Esophagus muscularis mucosa (tissue), 4 donors: ENCODE measurements at regions not wholly inside any gene's neighbourhood (a gene's known extent, or its start where the extent isn't known, plus 50 kb on each side); places are given as distances from the start of the nearest gene placed in this dataset.

Experiments used
- DNase-seq: peaks from one replicate; pipeline ENCODE4 v3.0.0-alpha.2; 2017; ENCODE audit errors: extremely low spot score
- H3K27ac ChIP-seq, 4 donors: fragments of 200-600 bp; sonication (generic); replicated peaks in 1 of 4; 1 replicate in 3 of 4; 2 replicates in 1 of 4; pipeline ENCODE4 v1.5.1; 2016 to 2019; ENCODE audit warnings: mild to moderate bottlenecking in 1 of 4
- H3K27me3 ChIP-seq, 4 donors: fragments of 200-600 bp; sonication (generic); one replicate each; pipeline versions ENCODE4 v1.5.1 to v1.6.0; 2016 to 2019
- H3K36me3 ChIP-seq, 4 donors: fragments of 200-600 bp; sonication (generic); one replicate each; pipeline ENCODE4 v1.5.1; 2016 to 2019
- H3K4me1 ChIP-seq, 4 donors: fragments of 200-600 bp; sonication (generic); one replicate each; pipeline ENCODE4 v1.5.1; 2016 to 2019
- H3K4me3 ChIP-seq, 4 donors: fragments of 200-600 bp; sonication (generic); 1 replicate in 2 of 4; 2 replicates in 2 of 4; pipeline ENCODE4 v1.5.1; 2016 to 2019; ENCODE audit warnings: mild to moderate bottlenecking in 4 of 4, moderate library complexity in 1 of 4
- H3K9me3 ChIP-seq, 4 donors: fragments of 200-600 bp; sonication (generic); 1 replicate in 3 of 4; 2 replicates in 1 of 4; pipeline ENCODE4 v1.5.1; 2016 to 2019
- CTCF ChIP-seq, 3 experiments: fragments of 200-600 bp in 2 of 3; fragments of 450-650 bp in 1 of 3; sonication (generic) in 2 of 3; IDR thresholded peaks; one replicate each; pipeline ENCODE4 v1.5.1; 2017 to 2019; ENCODE audit warnings: antibody characterized with exemption in 3 of 3, mild to moderate bottlenecking in 2 of 3, moderate library complexity in 1 of 3
- EP300 ChIP-seq: sonication (generic); formaldehyde crosslinking; IDR thresholded peaks from one replicate; pipeline ENCODE4 v1.6.1; 2017; ENCODE audit warnings: antibody characterized with exemption
- POLR2A ChIP-seq: fragments of 450-650 bp; IDR thresholded peaks from one replicate; pipeline ENCODE4 v1.6.1; 2017; ENCODE audit warnings: antibody characterized with exemption, moderate library complexity, mild to moderate bottlenecking, low read depth
- POLR2AphosphoS5 ChIP-seq, 2 donors: sonication (generic); formaldehyde crosslinking; IDR thresholded peaks; one replicate each; pipeline ENCODE4 v1.6.1; 2017; ENCODE audit warnings: antibody characterized with exemption in 2 of 2
- WGBS: methylation state at CpG from one replicate; pipeline ENCODE4 v1.1.5; 2018; 5-methylcytosine and 5-hydroxymethylcytosine counted together
- intact Hi-C: fragments of 100-400 bp; cut with DNase I; formaldehyde crosslinking; loops from one replicate; pipeline ENCODE4 v1.15.1; 2023

GRCh38 chr20:40571639-40572038 is 117.4 kb downstream of the MAFB start:
- intact Hi-C loops, result no loop called here
- no peak overlapping the region for H3K4me3 ChIP-seq
- H3K4me1 ChIP-seq, result no peaks in the 10 kb centered on the region
- H3K9me3 ChIP-seq, result no peaks in the 10 kb centered on the region
- no peaks in the 10 kb centered on the region for H3K36me3 ChIP-seq
- no peak for TF ChIP-seq POLR2AphosphoS5 (IDR thresholded peaks at IDR 0.05)
- no peak for TF ChIP-seq POLR2A
- TF ChIP-seq CTCF (IDR thresholded peaks at IDR 0.05), result no peak
- 85% methylated on average over 1 of the region's 1 CpG for WGBS
- no peak for DNase-seq
- no peak overlapping the region for H3K27ac ChIP-seq
- no peaks in the 10 kb centered on the region for H3K27me3 ChIP-seq

GRCh38 chr20:40568200-40568599 is 120.8 kb downstream of the MAFB start:
- DNase-seq, result no peak
- Histone ChIP-seq H3K4me1 (peaks cover 0 to 17% (median 12%) of the 10 kb centered on the region in 4 donors), H3K36me3 (no peaks in the 10 kb centered on the region), H3K27me3 (no peaks in the 10 kb centered on the region), H3K9me3 (no peaks in the 10 kb centered on the region), H3K27ac (no peak overlapping the region), H3K4me3 (no peak overlapping the region)
- intact Hi-C loops, result no loop called here
- TF ChIP-seq EP300 (no peak), POLR2A (no peak), POLR2AphosphoS5 (IDR thresholded peaks at IDR 0.05) (no peak), CTCF (IDR thresholded peaks at IDR 0.05) (no peak)
- WGBS, result 80% methylated on average over 1 of the region's 3 CpGs

- H3K4me3 ChIP-seq, result no peak overlapping the region
- WGBS, result 57% methylated on average over 1 of the region's 1 CpG
- no peak for TF ChIP-seq POLR2AphosphoS5 (IDR thresholded peaks at IDR 0.05)
- no peak for TF ChIP-seq POLR2A
- no peak for TF ChIP-seq CTCF (IDR thresholded peaks at IDR 0.05)
- no peak for TF ChIP-seq EP300
- H3K27ac ChIP-seq, result no peak overlapping the region
- H3K4me1 ChIP-seq, result peaks cover 0 to 20% (median 15%) of the 10 kb centered on the region in 4 donors
- H3K9me3 ChIP-seq, result no peaks in the 10 kb centered on the region
- no peak for DNase-seq
- intact Hi-C loops, result no loop called here
- no peaks in the 10 kb centered on the region for H3K36me3 ChIP-seq
- H3K27me3 ChIP-seq, result no peaks in the 10 kb centered on the region
These were observed 123.4 kb downstream of the MAFB start for GRCh38 chr20:40565682-40566040.

GRCh38 chr20:40565001-40565681 is 123.9 kb downstream of the MAFB start:
- Histone ChIP-seq H3K9me3 (no peaks in the 10 kb centered on the region), H3K27me3 (no peaks in the 10 kb centered on the region), H3K27ac (no peak overlapping the region), H3K4me1 (peaks cover 0 to 20% (median 15%) of the 10 kb centered on the region in 4 donors), H3K4me3 (no peak overlapping the region), H3K36me3 (no peaks in the 10 kb centered on the region)
- DNase-seq, result no peak
- intact Hi-C loops, result no loop called here
- TF ChIP-seq EP300 (no peak), CTCF (IDR thresholded peaks at IDR 0.05) (no peak), POLR2A (no peak), POLR2AphosphoS5 (IDR thresholded peaks at IDR 0.05) (no peak)
- WGBS, result 60% methylated on average over 4 of the region's 6 CpGs
